BLaER1 treated with 17β-estradiol and CSF1 and Interleukin-3, amounts not matched to agents 10 nM and 100 nM (cell line): ENCODE measurements at regions not wholly inside any gene's neighbourhood (a gene's known extent, or its start where the extent isn't known, plus 50 kb on each side); places are given as distances from the start of the nearest gene placed in this dataset.
A peak's percentile ranks its signal among the peaks of the same experiment; 100 is the strongest.

Experiments used
- H3K27ac ChIP-seq, 11 experiments: shearing (Covaris generic); formaldehyde crosslinking; 2 replicates each; pipeline ENCODE4 v1.8.1; 2022
- H3K27me3 ChIP-seq, 11 experiments: shearing (Covaris generic); formaldehyde crosslinking; 2 replicates each; pipeline ENCODE4 v1.8.1; 2022
- H3K36me3 ChIP-seq, 11 experiments: shearing (Covaris generic); formaldehyde crosslinking; 2 replicates each; pipeline ENCODE4 v1.8.1; 2022
- H3K4me1 ChIP-seq, 10 experiments: shearing (Covaris generic); formaldehyde crosslinking; 2 replicates each; pipeline ENCODE4 v1.8.1; 2022
- H3K4me2 ChIP-seq, 11 experiments: shearing (Covaris generic); formaldehyde crosslinking; 2 replicates each; pipeline ENCODE4 v1.8.1; 2022
- H3K4me3 ChIP-seq, 10 experiments: shearing (Covaris generic); formaldehyde crosslinking; 2 replicates each; pipeline ENCODE4 v1.8.1; 2022
- H3K9ac ChIP-seq, 11 experiments: shearing (Covaris generic); formaldehyde crosslinking; 2 replicates each; pipeline ENCODE4 v1.8.1; 2022
- H3K9me3 ChIP-seq, 11 experiments: shearing (Covaris generic); formaldehyde crosslinking; replicated peaks in 1 of 11; 2 replicates each; pipeline ENCODE4 v1.8.1; 2022
- H4K20me1 ChIP-seq, 11 experiments: shearing (Covaris generic); formaldehyde crosslinking; 2 replicates each; pipeline ENCODE4 v1.8.1; 2022
- Cebpa-rat ChIP-seq, 11 experiments: shearing (Covaris generic); IDR thresholded peaks; 2 replicates each; pipeline ENCODE4 v1.8.1; 2022

- Histone ChIP-seq H3K4me1 (peaks cover 0 to 12% (median 8%) of the 10 kb centered on the region in 10 experiments; a peak in 14 of 20 replicates), H3K27me3 (no peaks in the 10 kb centered on the region), H3K27ac (no peak overlapping the region), H3K36me3 (no peaks in the 10 kb centered on the region), H3K9ac (no peak overlapping the region), H4K20me1 (no peaks in the 10 kb centered on the region), H3K4me2 (no peak overlapping the region), H3K4me3 (no peak overlapping the region), H3K9me3 (no peaks in the 10 kb centered on the region)
- no peak for TF ChIP-seq Cebpa-rat (IDR thresholded peaks at IDR 0.05)
Measured at GRCh38 chr12:24244801-24245200, 295.3 kb upstream of the SOX5 start.

- Histone ChIP-seq H3K4me1 (peaks cover 0 to 18% (median 14%) of the 10 kb centered on the region in 10 experiments; a peak in 15 of 20 replicates), H4K20me1 (no peaks in the 10 kb centered on the region), H3K36me3 (no peaks in the 10 kb centered on the region), H3K27me3 (no peaks in the 10 kb centered on the region), H3K9ac (no peak overlapping the region), H3K27ac (no peak overlapping the region), H3K4me2 (no peak overlapping the region), H3K9me3 (no peaks in the 10 kb centered on the region), H3K4me3 (no peak overlapping the region)
- TF ChIP-seq Cebpa-rat (IDR thresholded peaks at IDR 0.05): no peak
Measured at GRCh38 chr12:24244231-24244630, 294.8 kb upstream of the SOX5 start.

- H3K4me1 ChIP-seq: peaks cover 0 to 18% (median 14%) of the 10 kb centered on the region in 10 experiments; a peak in 15 of 20 replicates
- no peak for TF ChIP-seq Cebpa-rat (IDR thresholded peaks at IDR 0.05)
- 0 out of 22 replicates have a peak overlapping the region, but pooled peaks of 1 of the 11 experiments have one; percentile 6 for H3K27ac ChIP-seq
- no peaks in the 10 kb centered on the region for H4K20me1 ChIP-seq
- no peak overlapping the region for H3K9ac ChIP-seq
- no peaks in the 10 kb centered on the region for H3K27me3 ChIP-seq
- no peaks in the 10 kb centered on the region for H3K36me3 ChIP-seq
- peak overlapping the region in 8 of 11 experiments; percentile 13 to 59 (median 36); a peak in 8 of 22 replicates for H3K4me2 ChIP-seq
- no peaks in the 10 kb centered on the region for H3K9me3 ChIP-seq
- no peak overlapping the region for H3K4me3 ChIP-seq
Measured at GRCh38 chr12:24240707-24241106, 291.2 kb upstream of the SOX5 start.

- H3K27ac ChIP-seq: no peak overlapping the region
- H3K4me1 ChIP-seq: peaks cover 0 to 13% (median 0%) of the 10 kb centered on the region in 10 experiments; a peak in 4 of 20 replicates
- no peak overlapping the region for H3K9ac ChIP-seq
- H3K36me3 ChIP-seq: no peaks in the 10 kb centered on the region
- no peak overlapping the region for H3K4me2 ChIP-seq
- no peaks in the 10 kb centered on the region for H3K27me3 ChIP-seq
- no peaks in the 10 kb centered on the region for H4K20me1 ChIP-seq
- no peaks in the 10 kb centered on the region for H3K9me3 ChIP-seq
- no peak for TF ChIP-seq Cebpa-rat (IDR thresholded peaks at IDR 0.05)
- no peak overlapping the region for H3K4me3 ChIP-seq
Measured at GRCh38 chr12:24233519-24234246, 284.2 kb upstream of the SOX5 start.

GRCh38 chr12:24232531-24232930 lies 283.1 kb upstream of the SOX5 start:
- TF ChIP-seq Cebpa-rat (IDR thresholded peaks at IDR 0.05): no peak
- H3K27ac ChIP-seq: no peak overlapping the region
- H3K4me3 ChIP-seq: no peak overlapping the region
- H3K9ac ChIP-seq: no peak overlapping the region
- H3K27me3 ChIP-seq: no peaks in the 10 kb centered on the region
- H3K4me2 ChIP-seq: no peak overlapping the region
- H3K4me1 ChIP-seq: peaks cover 0 to 13% (median 6%) of the 10 kb centered on the region in 10 experiments; a peak in 11 of 20 replicates
- H3K36me3 ChIP-seq: no peaks in the 10 kb centered on the region
- H4K20me1 ChIP-seq: no peaks in the 10 kb centered on the region
- H3K9me3 ChIP-seq: no peaks in the 10 kb centered on the region

GRCh38 chr12:24231298-24231697 lies 281.8 kb upstream of the SOX5 start:
- H3K9ac ChIP-seq: no peak overlapping the region
- H3K9me3 ChIP-seq: no peaks in the 10 kb centered on the region
- peaks cover 0 to 19% (median 12%) of the 10 kb centered on the region in 10 experiments; a peak in 12 of 20 replicates for H3K4me1 ChIP-seq
- no peak overlapping the region for H3K27ac ChIP-seq
- H4K20me1 ChIP-seq: no peaks in the 10 kb centered on the region
- H3K36me3 ChIP-seq: no peaks in the 10 kb centered on the region
- H3K4me2 ChIP-seq: peak overlapping the region in 4 of 11 experiments; percentile 8 to 46 (median 30); a peak in 7 of 22 replicates
- H3K27me3 ChIP-seq: no peaks in the 10 kb centered on the region
- no peak overlapping the region for H3K4me3 ChIP-seq
- no peak for TF ChIP-seq Cebpa-rat (IDR thresholded peaks at IDR 0.05)

GRCh38 chr12:24230061-24230701 lies 280.7 kb upstream of the SOX5 start:
- no peak overlapping the region for H3K4me3 ChIP-seq

GRCh38 chr12:24229031-24229700 lies 279.7 kb upstream of the SOX5 start:
- TF ChIP-seq Cebpa-rat (IDR thresholded peaks at IDR 0.05): no peak
- H3K4me2 ChIP-seq: no peak overlapping the region; a peak in 1 of 22 replicates
- no peak overlapping the region for H3K4me3 ChIP-seq
- no peaks in the 10 kb centered on the region for H3K9me3 ChIP-seq
- H3K36me3 ChIP-seq: no peaks in the 10 kb centered on the region
- peaks cover 0 to 23% (median 12%) of the 10 kb centered on the region in 10 experiments; a peak in 12 of 20 replicates for H3K4me1 ChIP-seq
- no peak overlapping the region for H3K27ac ChIP-seq
- H3K27me3 ChIP-seq: no peaks in the 10 kb centered on the region
- no peaks in the 10 kb centered on the region for H4K20me1 ChIP-seq
- H3K9ac ChIP-seq: no peak overlapping the region

More at GRCh38 chr12:24230061-24230701, 280.7 kb upstream of the SOX5 start:
- Histone ChIP-seq H3K27ac (no peak overlapping the region), H3K9me3 (no peaks in the 10 kb centered on the region), H4K20me1 (no peaks in the 10 kb centered on the region), H3K36me3 (no peaks in the 10 kb centered on the region), H3K4me2 (peak overlapping the region in 4 of 11 experiments; percentile 0 to 46 (median 30); a peak in 5 of 22 replicates), H3K27me3 (no peaks in the 10 kb centered on the region), H3K4me1 (peaks cover 0 to 23% (median 12%) of the 10 kb centered on the region in 10 experiments; a peak in 12 of 20 replicates), H3K9ac (no peak overlapping the region)
- no peak for TF ChIP-seq Cebpa-rat (IDR thresholded peaks at IDR 0.05)

- no peaks in the 10 kb centered on the region for H4K20me1 ChIP-seq
- no peak for TF ChIP-seq Cebpa-rat (IDR thresholded peaks at IDR 0.05)
- H3K4me3 ChIP-seq: no peak overlapping the region
- H3K4me2 ChIP-seq: no peak overlapping the region
- H3K27ac ChIP-seq: no peak overlapping the region
- H3K36me3 ChIP-seq: no peaks in the 10 kb centered on the region
- peaks cover 0 to 26% (median 12%) of the 10 kb centered on the region in 10 experiments; a peak in 12 of 20 replicates for H3K4me1 ChIP-seq
- H3K9ac ChIP-seq: no peak overlapping the region
- H3K9me3 ChIP-seq: no peaks in the 10 kb centered on the region
- H3K27me3 ChIP-seq: no peaks in the 10 kb centered on the region
Measured at GRCh38 chr12:24228371-24228770, 278.9 kb upstream of the SOX5 start.
